Endothelial cell of umbilical vein (primary cell): ENCODE measurements at regions not wholly inside any gene's neighbourhood (a gene's known extent, or its start where the extent isn't known, plus 50 kb on each side); places are given as distances from the start of the nearest gene placed in this dataset.

Experiments
- BruUV-seq: library from RNA; stranded (reverse); fragments of 400-500 nt; replicated peaks from 2 replicates; lab custom pipeline; 2021; lab: Mats Ljungman, UMichigan
- CTCF ChIA-PET: fragments of 300-600, 350-600 bp; sonication (Branson Sonifier 250); formaldehyde crosslinking; loops from one replicate; lab custom pipeline; 2021; ENCODE audit warnings: antibody characterized with exemption, inconsistent platforms; lab: Charles Lee
- POLR2A ChIA-PET: fragments of 300-600, 350-600 bp; sonication (Branson Sonifier 250); formaldehyde crosslinking; loops from one replicate; lab custom pipeline; 2021; ENCODE audit warnings: antibody characterized with exemption, inconsistent platforms; lab: Charles Lee
- DNase-seq: peaks from one replicate; pipeline ENCODE4 v3.0.0-alpha.2; 2011; ENCODE audit warnings: low read depth, low spot score
- FAIRE-seq: peaks from 2 replicates; lab custom pipeline; 2011; peaks lifted over from hg19 to GRCh38; lab: Jason Lieb, UNC
- H2AFZ ChIP-seq: 2 replicates; pipeline ENCODE4 v1.6.0; 2012; ENCODE audit warnings: low read depth, low read length, control low read depth, inconsistent platforms
- H3K27ac ChIP-seq: 2 replicates; pipeline ENCODE4 v1.5.1; 2011; ENCODE audit warnings: low read depth, mild to moderate bottlenecking, control low read depth, low read length, moderate library complexity; ENCODE audit not compliant: insufficient read depth
- H3K27me3 ChIP-seq, 2 experiments: 2 replicates each; pipeline versions ENCODE4 v1.6.0 to v1.6.1; 2011; ENCODE audit warnings: low read length in 2 of 2, mixed read lengths in 1 of 2; ENCODE audit not compliant: control insufficient read depth in 2 of 2, insufficient read depth in 2 of 2
- H3K36me3 ChIP-seq, 2 experiments: 2 replicates in 1 of 2; 3 replicates in 1 of 2; pipeline ENCODE4 v1.5.1; 2011; ENCODE audit warnings: low read length in 2 of 2, mild to moderate bottlenecking in 1 of 2, moderate library complexity in 1 of 2; ENCODE audit not compliant: control insufficient read depth in 2 of 2, insufficient read depth in 2 of 2; ENCODE audit errors: extremely low read depth in 1 of 2
- H3K4me1 ChIP-seq: 3 replicates; pipeline ENCODE4 v1.5.1; 2011; ENCODE audit warnings: mild to moderate bottlenecking, low read length; ENCODE audit not compliant: control insufficient read depth, insufficient read depth; ENCODE audit errors: extremely low read depth
- H3K4me2 ChIP-seq: 2 replicates; pipeline ENCODE4 v1.6.1; 2011; ENCODE audit warnings: low read length, control low read depth, mixed read lengths; ENCODE audit not compliant: insufficient read depth
- H3K4me3 ChIP-seq, 3 experiments: fragments of 200-600 bp in 1 of 3; sonication (generic), shearing (Covaris generic) in 1 of 3; replicated peaks in 1 of 3; 2 replicates each; pipeline ENCODE4 v1.5.1; 2011 to 2016; ENCODE audit warnings: control low read depth in 3 of 3, low read length in 3 of 3, mild to moderate bottlenecking in 2 of 3, inconsistent platforms in 1 of 3, low read depth in 1 of 3, moderate library complexity in 1 of 3; ENCODE audit not compliant: insufficient read depth in 1 of 3
- H3K79me2 ChIP-seq: 2 replicates; pipeline ENCODE4 v1.6.0; 2012; ENCODE audit warnings: low read length, inconsistent platforms; ENCODE audit not compliant: control insufficient read depth, insufficient read depth
- H3K9ac ChIP-seq: replicated peaks from 2 replicates; pipeline ENCODE3; 2011; ENCODE audit warnings: low read length, control low read depth; ENCODE audit not compliant: insufficient read depth; ENCODE audit errors: extremely low read depth
- H3K9me1 ChIP-seq: replicated peaks from 3 replicates; pipeline ENCODE4 v1.6.0; 2011; ENCODE audit warnings: mild to moderate bottlenecking, low read length; ENCODE audit not compliant: control insufficient read depth, insufficient read depth; ENCODE audit errors: extremely low read depth
- H3K9me3 ChIP-seq: replicated peaks from 2 replicates; pipeline ENCODE4 v1.5.1; 2012; ENCODE audit warnings: low read length, inconsistent platforms; ENCODE audit not compliant: control insufficient read depth, insufficient read depth
- H4K20me1 ChIP-seq: replicated peaks from 2 replicates; pipeline ENCODE3; 2011; ENCODE audit warnings: mild to moderate bottlenecking, low read length; ENCODE audit not compliant: control insufficient read depth, insufficient read depth; ENCODE audit errors: extremely low read depth
- CTCF ChIP-seq, 2 donors: IDR thresholded peaks; 1 replicate in 1 of 2; 2 replicates in 1 of 2; pipeline ENCODE4 v1.5.1; 2011; ENCODE audit warnings: low read length in 2 of 2, mild to moderate bottlenecking in 2 of 2, moderate library complexity in 2 of 2, control low read depth in 1 of 2, inconsistent platforms in 1 of 2, low read depth in 1 of 2; ENCODE audit not compliant: insufficient read depth in 1 of 2; ENCODE audit errors: extremely low read depth in 1 of 2
- EZH2 ChIP-seq: IDR thresholded peaks from 2 replicates; pipeline ENCODE4 v1.6.1; 2012; ENCODE audit warnings: borderline replicate concordance, low read depth, mild to moderate bottlenecking, moderate library complexity, low read length, inconsistent platforms; ENCODE audit not compliant: severe bottlenecking
- FOS ChIP-seq: IDR thresholded peaks from 2 replicates; pipeline ENCODE4 v1.6.1; 2011; ENCODE audit warnings: mild to moderate bottlenecking, low read length, moderate library complexity, borderline replicate concordance; ENCODE audit not compliant: insufficient read depth
- GATA2 ChIP-seq: IDR thresholded peaks from 2 replicates; pipeline ENCODE4 v1.7.0; 2011; ENCODE audit warnings: low read depth, mild to moderate bottlenecking, moderate library complexity, mixed read lengths, low read length; ENCODE audit not compliant: insufficient read length, insufficient read depth
- JUN ChIP-seq: IDR thresholded peaks from 2 replicates; pipeline ENCODE4 v1.6.1; 2011; ENCODE audit warnings: borderline replicate concordance, low read depth; ENCODE audit not compliant: insufficient read length, insufficient read depth
- MAX ChIP-seq: IDR thresholded peaks from 2 replicates; pipeline ENCODE4 v1.6.1; 2011; ENCODE audit not compliant: insufficient read depth, insufficient read length
- MYC ChIP-seq: IDR thresholded peaks from one replicate; pipeline ENCODE4 v1.6.1; 2011; ENCODE audit warnings: mild to moderate bottlenecking, low read depth, low read length
- POLR2A ChIP-seq: IDR thresholded peaks from 2 replicates; pipeline ENCODE4 v1.6.1; 2012; ENCODE audit warnings: low read depth, mild to moderate bottlenecking, control low read depth, low read length
- POLR2AphosphoS5 ChIP-seq: IDR thresholded peaks from 2 replicates; pipeline ENCODE4 v1.6.1; 2012; ENCODE audit warnings: low read depth, mild to moderate bottlenecking, control low read depth, low read length, moderate library complexity; ENCODE audit not compliant: insufficient read depth
- dilution Hi-C: fragments of 300-500 bp; cut with MboI; formaldehyde crosslinking; loops from one replicate; pipeline ENCODE4 v1.15.0; 2019; ENCODE audit warnings: low sequenced_read_pairs; ENCODE audit not compliant: extremely low pct_ligation_motif_present
- intact Hi-C: fragments of 100-400 bp; cut with micrococcal nuclease; formaldehyde crosslinking; loops from one replicate; pipeline ENCODE4 v1.10.0; 2022

DNA sequence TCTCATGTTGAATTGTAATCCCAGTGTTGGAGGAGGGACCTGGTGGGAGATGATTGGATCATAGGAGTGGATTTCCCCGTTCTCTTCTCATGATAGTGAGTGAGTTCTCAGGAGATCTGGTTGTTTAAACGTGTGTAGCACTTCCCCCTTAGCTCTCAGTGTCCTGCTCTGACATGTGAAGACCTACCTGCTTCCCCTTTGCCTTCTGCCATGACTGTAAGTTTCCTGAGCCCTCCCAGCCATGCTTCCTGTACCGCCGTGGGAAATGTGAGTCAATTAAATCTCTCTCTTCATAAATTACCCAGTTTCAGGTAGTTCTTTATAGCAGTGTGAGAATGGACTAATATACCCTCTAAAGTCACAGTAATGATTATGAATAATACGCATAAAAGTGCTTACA is 248.4 kb upstream of the LRRC7 start:
- no peaks in the 10 kb centered on the region for H3K79me2 ChIP-seq
- no peak for DNase-seq
- no peak overlapping the region for H3K4me2 ChIP-seq
- CTCF ChIA-PET: no interaction called here
- TF ChIP-seq POLR2A (no peak), JUN (no peak), POLR2AphosphoS5 (no peak), GATA2 (no peak), MYC (no peak), FOS (no peak), EZH2 (no peak), MAX (no peak), CTCF (IDR thresholded peaks at IDR 0.05; ENCODE audit: extremely low read depth in 1 of 2, insufficient read depth in 1 of 2, low read depth in 1 of 2, low read length in 2 of 2) (no peak)
- dilution Hi-C loops (no loop called here), intact Hi-C loops (no loop called here)
- H2AFZ ChIP-seq: no peak overlapping the region
- no peak overlapping the region for H3K4me3 ChIP-seq
- H3K27ac ChIP-seq: no peak overlapping the region
- no peaks in the 10 kb centered on the region for H3K9me1 ChIP-seq
- POLR2A ChIA-PET: no interaction called here
- H4K20me1 ChIP-seq: no peaks in the 10 kb centered on the region
- H3K9ac ChIP-seq: no peak overlapping the region
- no peaks in the 10 kb centered on the region for H3K36me3 ChIP-seq
- H3K9me3 ChIP-seq: no peaks in the 10 kb centered on the region
- H3K27me3 ChIP-seq: no peaks in the 10 kb centered on the region
- no TSS peak for BruUV-seq
- FAIRE-seq: no peak
- H3K4me1 ChIP-seq: no peaks in the 10 kb centered on the region
